Vagina (tissue), 2 donors: ENCODE measurements at regions not wholly inside any gene's neighbourhood (a gene's known extent, or its start where the extent isn't known, plus 50 kb on each side); places are given as distances from the start of the nearest gene placed in this dataset.
"Not testable (repeated sequence)": the region's sequence is repeated elsewhere in the genome, so short reads cannot be mapped to it uniquely, and the experiment has no call there.

Experiments
- DNase-seq, 2 donors: peaks; one replicate each; pipeline ENCODE4 v3.0.0-alpha.2; 2017; ENCODE audit errors: extremely low spot score in 2 of 2
- H3K27ac ChIP-seq: fragments of 200-600 bp; sonication (generic); one replicate; pipeline ENCODE4 v1.5.1; 2019
- H3K27me3 ChIP-seq: fragments of 200-600 bp; sonication (generic); one replicate; pipeline ENCODE4 v1.5.1; 2019
- H3K36me3 ChIP-seq, 2 donors: fragments of 200-600 bp; sonication (generic); one replicate each; pipeline ENCODE4 v1.5.1; 2017 to 2019
- H3K4me1 ChIP-seq: fragments of 200-600 bp; sonication (generic); one replicate; pipeline ENCODE4 v1.5.1; 2019
- H3K4me3 ChIP-seq, 2 donors: fragments of 200-600 bp; sonication (generic); 1 replicate in 1 of 2; 2 replicates in 1 of 2; pipeline ENCODE4 v1.5.1; 2016 to 2019
- H3K9me3 ChIP-seq: fragments of 200-600 bp; sonication (generic); one replicate; pipeline ENCODE4 v1.5.1; 2019
- POLR2A ChIP-seq, 2 donors: fragments of 450-650 bp; IDR thresholded peaks; one replicate each; pipeline ENCODE4 v1.6.1; 2017; ENCODE audit warnings: antibody characterized with exemption in 2 of 2, mild to moderate bottlenecking in 2 of 2, moderate library complexity in 2 of 2
- POLR2AphosphoS5 ChIP-seq, 2 donors: sonication (generic); formaldehyde crosslinking; IDR thresholded peaks; one replicate each; pipeline ENCODE4 v1.9.0; 2017; ENCODE audit warnings: antibody characterized with exemption in 2 of 2, mild to moderate bottlenecking in 2 of 2, low read depth in 1 of 2; ENCODE audit not compliant: insufficient read depth in 1 of 2
- intact Hi-C: fragments of 100-400 bp; cut with DNase I; formaldehyde crosslinking; loops from one replicate; pipeline ENCODE4 v1.15.1; 2023
- TF ChIP-seq, protein P1 (sequence below), 3 experiments: fragments of 450-650 bp in 2 of 3; fragments of 200-600 bp in 1 of 3; sonication (generic) in 1 of 3; IDR thresholded peaks; one replicate each; pipeline ENCODE4 v1.5.1; 2017 to 2019; ENCODE audit warnings: antibody characterized with exemption in 3 of 3, mild to moderate bottlenecking in 2 of 3, moderate library complexity in 2 of 3

DNA sequence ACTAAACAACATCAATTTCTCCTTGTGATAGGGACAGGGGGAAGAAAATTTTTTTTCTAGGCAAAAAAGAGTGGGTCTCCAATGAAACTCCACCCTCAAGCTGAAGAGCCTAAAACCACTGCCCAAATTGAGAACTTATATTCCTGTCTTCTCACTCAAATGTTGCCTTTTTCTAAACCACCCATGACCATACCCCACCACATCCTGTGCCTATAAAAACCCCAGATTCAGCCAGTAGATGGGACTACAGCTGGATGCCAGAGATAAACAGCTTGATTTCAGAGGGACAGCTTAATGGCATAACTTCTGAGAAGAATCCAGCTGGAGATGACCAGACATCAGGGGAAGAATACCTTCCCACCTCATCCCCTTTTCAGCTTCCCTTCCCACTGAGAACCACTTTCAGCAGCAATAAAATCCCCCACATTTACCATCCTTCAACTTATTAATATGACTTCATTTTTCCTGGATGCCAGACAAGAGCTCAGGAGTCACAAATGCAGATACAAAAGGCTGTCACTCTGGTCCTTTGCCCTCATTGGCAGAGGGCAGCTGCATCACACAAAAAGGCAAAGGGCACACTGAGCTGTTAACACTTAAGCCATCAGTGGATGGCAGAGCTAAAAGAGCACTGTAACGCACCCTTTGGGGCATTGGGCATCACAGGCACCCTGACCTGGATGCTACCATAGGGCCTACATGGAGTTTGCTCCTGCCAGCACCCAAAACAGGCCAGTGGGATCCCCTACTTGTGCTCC lies 972.5 kb upstream of the CTNND2 start:
- TF ChIP-seq POLR2AphosphoS5 (IDR thresholded peaks at IDR 0.05; ENCODE audit: insufficient read depth in 1 of 2, low read depth in 1 of 2) (no peak), POLR2A (IDR thresholded peaks at IDR 0.05) (no peak)
- TF ChIP-seq, protein P1, sequence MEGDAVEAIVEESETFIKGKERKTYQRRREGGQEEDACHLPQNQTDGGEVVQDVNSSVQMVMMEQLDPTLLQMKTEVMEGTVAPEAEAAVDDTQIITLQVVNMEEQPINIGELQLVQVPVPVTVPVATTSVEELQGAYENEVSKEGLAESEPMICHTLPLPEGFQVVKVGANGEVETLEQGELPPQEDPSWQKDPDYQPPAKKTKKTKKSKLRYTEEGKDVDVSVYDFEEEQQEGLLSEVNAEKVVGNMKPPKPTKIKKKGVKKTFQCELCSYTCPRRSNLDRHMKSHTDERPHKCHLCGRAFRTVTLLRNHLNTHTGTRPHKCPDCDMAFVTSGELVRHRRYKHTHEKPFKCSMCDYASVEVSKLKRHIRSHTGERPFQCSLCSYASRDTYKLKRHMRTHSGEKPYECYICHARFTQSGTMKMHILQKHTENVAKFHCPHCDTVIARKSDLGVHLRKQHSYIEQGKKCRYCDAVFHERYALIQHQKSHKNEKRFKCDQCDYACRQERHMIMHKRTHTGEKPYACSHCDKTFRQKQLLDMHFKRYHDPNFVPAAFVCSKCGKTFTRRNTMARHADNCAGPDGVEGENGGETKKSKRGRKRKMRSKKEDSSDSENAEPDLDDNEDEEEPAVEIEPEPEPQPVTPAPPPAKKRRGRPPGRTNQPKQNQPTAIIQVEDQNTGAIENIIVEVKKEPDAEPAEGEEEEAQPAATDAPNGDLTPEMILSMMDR (IDR thresholded peaks at IDR 0.05) = no peak
- Histone ChIP-seq H3K27me3 (no peaks in the 10 kb centered on the region), H3K27ac (no peak overlapping the region), H3K4me3 (no peak overlapping the region), H3K9me3 (no peaks in the 10 kb centered on the region), H3K4me1 (no peaks in the 10 kb centered on the region), H3K36me3 (no peaks in the 10 kb centered on the region)
- intact Hi-C loops = no loop called here
- no peak for DNase-seq

DNA sequence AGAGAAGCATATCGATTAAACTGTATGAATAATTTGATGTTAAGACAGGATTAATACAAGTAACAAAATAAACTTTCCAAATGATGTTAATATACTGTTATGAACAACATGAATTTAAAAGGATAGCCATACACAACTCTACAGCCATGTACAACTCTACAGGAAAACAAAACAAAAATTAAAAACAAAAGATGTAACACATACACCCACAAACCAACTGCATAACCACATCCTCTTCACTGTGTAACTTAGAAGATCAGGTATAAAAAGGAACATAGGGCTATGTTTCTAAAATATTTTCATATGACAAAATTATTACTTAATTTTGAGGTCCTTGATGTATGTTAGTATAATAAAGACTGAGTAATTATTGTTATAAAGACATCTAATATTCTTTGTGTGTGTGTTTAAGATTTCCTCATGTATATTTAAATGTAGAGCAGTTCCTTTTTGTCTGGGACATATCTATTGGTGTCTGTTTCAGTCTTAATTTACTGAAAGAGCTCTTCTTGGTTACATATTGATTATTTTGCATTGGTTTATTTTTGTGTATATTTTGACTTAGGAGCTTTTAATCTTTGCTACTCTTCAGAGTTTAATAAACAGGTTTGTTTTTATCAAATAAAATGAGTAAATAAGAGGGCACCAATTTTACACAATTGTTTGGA lies 966.8 kb upstream of the CTNND2 start:
- no peaks in the 10 kb centered on the region for H3K27me3 ChIP-seq
- no peaks in the 10 kb centered on the region for H3K9me3 ChIP-seq
- H3K27ac ChIP-seq = no peak overlapping the region
- H3K36me3 ChIP-seq = no peaks in the 10 kb centered on the region
- intact Hi-C loops = no loop called here
- H3K4me3 ChIP-seq = no peak overlapping the region
- H3K4me1 ChIP-seq = no peaks in the 10 kb centered on the region
- TF ChIP-seq, protein P1 (IDR thresholded peaks at IDR 0.05) = no peak
- TF ChIP-seq POLR2A (IDR thresholded peaks at IDR 0.05) (no peak), POLR2AphosphoS5 (IDR thresholded peaks at IDR 0.05; ENCODE audit: insufficient read depth in 1 of 2, low read depth in 1 of 2) (no peak)
- DNase-seq = no peak

- Histone ChIP-seq H3K4me3 (no peak overlapping the region), H3K4me1 (no peaks in the 10 kb centered on the region), H3K36me3 (no peaks in the 10 kb centered on the region), H3K27me3 (no peaks in the 10 kb centered on the region), H3K27ac (no peak overlapping the region), H3K9me3 (no peaks in the 10 kb centered on the region)
- TF ChIP-seq, protein P1 (IDR thresholded peaks at IDR 0.05) = no peak
- TF ChIP-seq POLR2AphosphoS5 (IDR thresholded peaks at IDR 0.05; ENCODE audit: insufficient read depth in 1 of 2, low read depth in 1 of 2) (no peak), POLR2A (IDR thresholded peaks at IDR 0.05) (no peak)
- no peak for DNase-seq
- intact Hi-C loops = no loop called here
These were observed 961.3 kb upstream of the CTNND2 start for GRCh38 chr5:12865529-12865928.

DNA sequence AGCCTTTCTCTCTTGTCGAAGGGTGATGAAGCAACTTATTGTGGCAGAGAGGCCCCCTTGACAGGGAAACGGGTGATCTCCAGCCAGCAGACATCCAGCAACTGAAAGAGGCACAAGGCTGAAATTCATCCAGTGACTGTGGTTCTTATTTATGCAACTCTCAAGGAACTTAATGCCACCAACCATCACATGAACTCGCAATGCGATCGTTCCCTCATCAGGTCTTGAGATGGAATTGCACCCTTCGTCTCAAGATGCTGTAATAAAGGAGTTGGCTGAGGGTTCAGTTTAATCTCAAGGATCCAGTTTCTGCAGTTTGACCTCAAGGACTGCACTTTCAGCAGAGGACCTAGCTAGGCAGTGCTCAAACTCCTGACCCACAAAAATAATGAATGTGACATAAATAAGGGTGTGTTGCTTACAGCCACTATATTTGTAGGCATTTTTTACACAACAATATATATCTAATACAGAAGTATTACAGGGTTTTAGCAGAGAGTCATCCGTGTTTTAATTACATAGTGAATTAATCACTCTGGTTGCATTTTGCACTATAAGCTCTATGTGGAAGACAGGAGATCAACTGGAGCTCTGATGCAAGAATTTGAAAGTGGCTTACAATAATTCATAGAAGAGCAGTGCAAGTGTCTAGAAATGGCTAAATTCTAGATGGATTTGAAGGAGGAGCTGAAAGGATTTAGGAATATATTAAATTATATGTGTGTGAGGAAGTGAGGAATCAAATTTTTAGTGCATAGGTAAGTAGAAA lies 957.8 kb upstream of the CTNND2 start:
- H3K27me3 ChIP-seq = no peaks in the 10 kb centered on the region
- H3K36me3 ChIP-seq = no peaks in the 10 kb centered on the region
- TF ChIP-seq, protein P1 (IDR thresholded peaks at IDR 0.05) = no peak
- TF ChIP-seq POLR2AphosphoS5 (IDR thresholded peaks at IDR 0.05; ENCODE audit: insufficient read depth in 1 of 2, low read depth in 1 of 2) (no peak), POLR2A (IDR thresholded peaks at IDR 0.05) (no peak)
- H3K27ac ChIP-seq = no peak overlapping the region
- H3K4me1 ChIP-seq = no peaks in the 10 kb centered on the region
- no peak overlapping the region for H3K4me3 ChIP-seq
- DNase-seq = no peak
- intact Hi-C loops = no loop called here
- no peaks in the 10 kb centered on the region for H3K9me3 ChIP-seq

- H3K27ac ChIP-seq, H3K4me1 ChIP-seq, DNase-seq, intact Hi-C loops, H3K9me3 ChIP-seq, H3K27me3 ChIP-seq, H3K4me3 ChIP-seq, H3K36me3 ChIP-seq: not testable (repeated sequence)
These were observed 951.9 kb upstream of the CTNND2 start for GRCh38 chr5:12856105-12856504.
